NAMALWA (cell line): ENCODE measurements at regions not wholly inside any gene's neighbourhood (a gene's known extent, or its start where the extent isn't known, plus 50 kb on each side); places are given as distances from the start of the nearest gene placed in this dataset.
A peak's percentile ranks its signal among the peaks of the same experiment; 100 is the strongest.

Experiments used
- DNase-seq: peaks from one replicate; pipeline ENCODE4 v3.0.0-alpha.2; 2015; ENCODE audit warnings: low spot score

GRCh38 chr1:232247669-232248068 is 382.3 kb downstream of the SIPA1L2 start:
- DNase-seq: no peak

- no peak for DNase-seq
These were observed 385.5 kb downstream of the SIPA1L2 start for GRCh38 chr1:232244426-232244825.

GRCh38 chr1:232239998-232240397 is 389.9 kb downstream of the SIPA1L2 start:
- no peak for DNase-seq

GRCh38 chr1:232239522-232239921 is 390.4 kb downstream of the SIPA1L2 start:
- DNase-seq: no peak

- no peak for DNase-seq
These were observed 391.9 kb downstream of the SIPA1L2 start for GRCh38 chr1:232238009-232238408.

- DNase-seq: no peak
These were observed 402.6 kb downstream of the SIPA1L2 start for GRCh38 chr1:232227306-232227705.

GRCh38 chr1:232226197-232226712 is 403.7 kb downstream of the SIPA1L2 start:
- no peak for DNase-seq

GRCh38 chr1:232225336-232226131 is 404.4 kb downstream of the SIPA1L2 start:
- DNase-seq: no peak

- no peak for DNase-seq
These were observed 406.0 kb downstream of the SIPA1L2 start for GRCh38 chr1:232223887-232224286.

GRCh38 chr1:232223183-232223708 is 406.7 kb downstream of the SIPA1L2 start:
- peak; percentile 5 for DNase-seq

- DNase-seq: no peak
These were observed 407.3 kb downstream of the SIPA1L2 start for GRCh38 chr1:232222614-232223013.

GRCh38 chr1:232221802-232222499 is 408.0 kb downstream of the SIPA1L2 start:
- no peak for DNase-seq

GRCh38 chr1:232218955-232219865 is 410.7 kb downstream of the SIPA1L2 start:
- no peak for DNase-seq

- DNase-seq: no peak
These were observed 416.0 kb downstream of the SIPA1L2 start for GRCh38 chr1:232213928-232214327.

- no peak for DNase-seq
These were observed 417.7 kb downstream of the SIPA1L2 start for GRCh38 chr1:232212253-232212652.

GRCh38 chr1:232211149-232211548 is 418.8 kb downstream of the SIPA1L2 start:
- peak; percentile 46 for DNase-seq

GRCh38 chr1:232209357-232209756 is 420.6 kb downstream of the SIPA1L2 start:
- no peak for DNase-seq

GRCh38 chr1:232207073-232207866 is 422.7 kb downstream of the SIPA1L2 start:
- DNase-seq: no peak

GRCh38 chr1:232204269-232204668 is 425.7 kb downstream of the SIPA1L2 start:
- DNase-seq: no peak

- no peak for DNase-seq
These were observed 428.9 kb downstream of the SIPA1L2 start for GRCh38 chr1:232201024-232201423.

- DNase-seq: no peak
These were observed 433.9 kb downstream of the SIPA1L2 start for GRCh38 chr1:232196042-232196441.
